Fibroblast of pulmonary artery (primary cell): ENCODE measurements at regions not wholly inside any gene's neighbourhood (a gene's known extent, or its start where the extent isn't known, plus 50 kb on each side); places are given as distances from the start of the nearest gene placed in this dataset.

ENCODE experiments used
- DNase-seq: peaks from one replicate; pipeline ENCODE4 v3.0.0-alpha.2; 2010; ENCODE audit warnings: low read depth
- H3K4me3 ChIP-seq: replicated peaks from 2 replicates; pipeline ENCODE4 v1.5.1; 2011; ENCODE audit warnings: low read depth, mild to moderate bottlenecking, control low read depth, low read length, moderate library complexity
- TF ChIP-seq, protein P1 (sequence below): IDR thresholded peaks from 2 replicates; pipeline ENCODE4 v1.5.1; 2011; ENCODE audit warnings: mild to moderate bottlenecking, control low read depth, low read length, inconsistent platforms; ENCODE audit errors: missing control alignments

DNA sequence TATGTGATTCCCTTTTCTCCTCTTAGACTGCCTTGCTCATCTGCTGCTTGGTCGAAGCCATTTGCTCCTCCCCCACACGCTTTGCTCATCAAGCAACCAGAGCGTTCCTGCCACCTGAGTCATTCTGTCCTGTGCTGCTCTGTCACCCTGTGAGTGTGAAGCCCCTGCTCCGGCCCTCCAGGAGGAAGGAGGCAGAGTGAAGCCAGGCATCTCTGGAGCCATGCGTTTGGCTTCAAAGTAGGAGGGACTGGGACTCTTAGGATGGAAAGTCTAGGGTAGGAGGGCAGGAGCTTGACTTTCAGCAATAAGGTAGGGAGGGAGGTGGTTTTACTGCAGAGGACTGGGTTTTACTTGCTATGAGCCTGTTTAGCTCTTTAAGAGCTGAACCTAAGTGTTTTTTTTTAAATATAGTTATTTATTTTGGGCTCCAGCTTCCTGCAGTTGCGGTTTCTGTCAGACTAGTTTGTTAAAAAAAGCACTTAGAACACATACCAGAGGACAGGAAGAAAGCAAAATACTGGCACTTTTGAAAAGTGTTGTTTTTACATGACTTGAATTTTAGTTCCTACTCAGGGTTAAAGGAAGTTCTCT, 63.6 kb downstream of the SPINK2 start:
- H3K4me3 ChIP-seq, result no peak overlapping the region
- DNase-seq, result peak; percentile 80
- TF ChIP-seq, protein P1, sequence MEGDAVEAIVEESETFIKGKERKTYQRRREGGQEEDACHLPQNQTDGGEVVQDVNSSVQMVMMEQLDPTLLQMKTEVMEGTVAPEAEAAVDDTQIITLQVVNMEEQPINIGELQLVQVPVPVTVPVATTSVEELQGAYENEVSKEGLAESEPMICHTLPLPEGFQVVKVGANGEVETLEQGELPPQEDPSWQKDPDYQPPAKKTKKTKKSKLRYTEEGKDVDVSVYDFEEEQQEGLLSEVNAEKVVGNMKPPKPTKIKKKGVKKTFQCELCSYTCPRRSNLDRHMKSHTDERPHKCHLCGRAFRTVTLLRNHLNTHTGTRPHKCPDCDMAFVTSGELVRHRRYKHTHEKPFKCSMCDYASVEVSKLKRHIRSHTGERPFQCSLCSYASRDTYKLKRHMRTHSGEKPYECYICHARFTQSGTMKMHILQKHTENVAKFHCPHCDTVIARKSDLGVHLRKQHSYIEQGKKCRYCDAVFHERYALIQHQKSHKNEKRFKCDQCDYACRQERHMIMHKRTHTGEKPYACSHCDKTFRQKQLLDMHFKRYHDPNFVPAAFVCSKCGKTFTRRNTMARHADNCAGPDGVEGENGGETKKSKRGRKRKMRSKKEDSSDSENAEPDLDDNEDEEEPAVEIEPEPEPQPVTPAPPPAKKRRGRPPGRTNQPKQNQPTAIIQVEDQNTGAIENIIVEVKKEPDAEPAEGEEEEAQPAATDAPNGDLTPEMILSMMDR, result no peak

- TF ChIP-seq, protein P1, result no peak
- no peak overlapping the region for H3K4me3 ChIP-seq
- DNase-seq, result peak; percentile 49
Observed at GRCh38 chr4:56757261-56757746, 64.2 kb downstream of the SPINK2 start.

DNA sequence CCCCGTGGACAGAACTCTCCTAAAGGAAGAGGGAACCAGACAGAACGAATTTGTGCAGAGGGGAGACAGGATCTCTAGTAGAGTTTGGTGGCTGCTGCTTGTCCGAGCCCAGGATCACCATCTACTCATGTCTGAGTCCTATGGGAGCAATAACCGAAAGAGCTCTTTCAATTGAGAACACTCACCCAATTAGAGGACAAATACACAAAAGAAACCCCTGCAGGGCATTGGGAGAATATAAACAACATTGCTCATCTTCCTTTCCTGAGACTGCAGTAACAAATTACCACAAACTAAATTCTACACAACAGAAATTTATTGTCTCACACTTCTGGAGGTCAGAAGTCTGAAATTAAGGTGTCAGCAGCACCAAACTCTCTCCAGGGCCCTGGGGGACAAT, 65.6 kb downstream of the SPINK2 start:
- no peak for DNase-seq

GRCh38 chr4:56752985-56753384, 68.5 kb downstream of the SPINK2 start:
- TF ChIP-seq, protein P1, result no peak

More for the DNA sequence above, 65.6 kb downstream of the SPINK2 start:
- no peak overlapping the region for H3K4me3 ChIP-seq
- TF ChIP-seq, protein P1, result no peak

GRCh38 chr4:56750231-56750630, 69.1 kb upstream of the HOPX start:
- DNase-seq, result no peak
- TF ChIP-seq, protein P1, result no peak

More at GRCh38 chr4:56752985-56753384, 68.5 kb downstream of the SPINK2 start:
- H3K4me3 ChIP-seq, result no peak overlapping the region
- no peak for DNase-seq

DNA sequence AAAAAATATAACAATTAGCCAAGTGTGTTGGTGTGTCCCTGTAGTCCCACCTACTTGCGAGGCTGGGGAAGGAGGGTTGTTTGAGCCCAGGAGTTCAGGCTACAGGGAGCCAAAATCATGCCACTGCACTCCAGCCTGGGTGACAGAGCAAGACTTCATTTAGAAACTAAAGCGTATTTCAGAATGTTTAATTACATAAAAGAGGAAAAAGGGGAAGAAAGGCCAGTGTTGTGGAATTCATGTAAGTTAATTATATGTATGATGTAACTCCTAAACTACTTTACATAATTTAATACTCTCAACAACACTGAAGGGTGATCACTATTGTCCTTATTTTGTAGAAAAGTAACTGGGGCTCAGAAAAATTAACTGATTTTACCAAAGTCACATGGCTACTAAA, 67.2 kb upstream of the HOPX start:
- TF ChIP-seq, protein P1, result no peak
- DNase-seq, result no peak
- no peak overlapping the region for H3K4me3 ChIP-seq

More at GRCh38 chr4:56750231-56750630, 69.1 kb upstream of the HOPX start:
- H3K4me3 ChIP-seq, result no peak overlapping the region

GRCh38 chr4:56746639-56747038, 65.5 kb upstream of the HOPX start:
- TF ChIP-seq, protein P1, result no peak

More at GRCh38 chr4:56746639-56747038, 65.5 kb upstream of the HOPX start:
- no peak for DNase-seq
- no peak overlapping the region for H3K4me3 ChIP-seq
